Ascending aorta (tissue), 2 donors: ENCODE measurements at regions not wholly inside any gene's neighbourhood (a gene's known extent, or its start where the extent isn't known, plus 50 kb on each side); places are given as distances from the start of the nearest gene placed in this dataset.

Experiments
- DNase-seq, 2 donors: peaks; one replicate each; pipeline ENCODE4 v3.0.0-alpha.2; 2019; ENCODE audit warnings: low spot score in 2 of 2
- H3K27ac ChIP-seq, 2 donors: fragments of 200-600 bp; sonication (generic); one replicate each; pipeline ENCODE4 v1.5.1; 2016 to 2017; ENCODE audit warnings: mild to moderate bottlenecking in 1 of 2
- H3K27me3 ChIP-seq: fragments of 200-600 bp; sonication (generic); one replicate; pipeline ENCODE4 v1.5.1; 2017
- H3K36me3 ChIP-seq, 2 donors: fragments of 200-600 bp; sonication (generic); one replicate each; pipeline ENCODE4 v1.5.1; 2016
- H3K4me1 ChIP-seq, 2 donors: fragments of 200-600 bp; sonication (generic); one replicate each; pipeline ENCODE4 v1.5.1; 2016 to 2017; ENCODE audit warnings: mild to moderate bottlenecking in 1 of 2
- H3K4me3 ChIP-seq, 2 donors: fragments of 200-600 bp; sonication (generic); one replicate each; pipeline ENCODE4 v1.5.1; 2016 to 2017; ENCODE audit warnings: mild to moderate bottlenecking in 1 of 2
- H3K9me3 ChIP-seq, 2 donors: fragments of 200-600 bp; sonication (generic); one replicate each; pipeline ENCODE4 v1.5.1; 2016
- CTCF ChIP-seq, 3 experiments: fragments of 200-600 bp in 2 of 3; fragments of 450-650 bp in 1 of 3; sonication (generic) in 2 of 3; IDR thresholded peaks; one replicate each; pipeline ENCODE4 v1.5.1; 2016 to 2019; ENCODE audit warnings: antibody characterized with exemption in 3 of 3, mild to moderate bottlenecking in 1 of 3, moderate library complexity in 1 of 3
- intact Hi-C: fragments of 100-400 bp; cut with DNase I; formaldehyde crosslinking; loops from one replicate; pipeline ENCODE4 v1.15.1; 2023

GRCh38 chr10:10317151-10317550 lies 700.5 kb upstream of the CELF2 start:
- no peak for DNase-seq
- intact Hi-C loops = no loop called here
- H3K27me3 ChIP-seq = no peaks in the 10 kb centered on the region
- no peaks in the 10 kb centered on the region for H3K9me3 ChIP-seq
- no peak overlapping the region for H3K4me3 ChIP-seq
- H3K27ac ChIP-seq = no peak overlapping the region
- H3K36me3 ChIP-seq = no peaks in the 10 kb centered on the region
- H3K4me1 ChIP-seq = peaks cover 0 to 2% of the 10 kb centered on the region in 2 donors
- no peak for TF ChIP-seq CTCF (IDR thresholded peaks at IDR 0.05)

GRCh38 chr10:10318856-10319255 lies 698.8 kb upstream of the CELF2 start:
- Histone ChIP-seq H3K36me3 (no peaks in the 10 kb centered on the region), H3K4me3 (no peak overlapping the region), H3K27ac (no peak overlapping the region), H3K4me1 (peaks cover 0 to 2% of the 10 kb centered on the region in 2 donors), H3K9me3 (no peaks in the 10 kb centered on the region), H3K27me3 (no peaks in the 10 kb centered on the region)
- no peak for TF ChIP-seq CTCF (IDR thresholded peaks at IDR 0.05)
- no peak for DNase-seq
- intact Hi-C loops = no loop called here

- no peak overlapping the region for H3K27ac ChIP-seq
- intact Hi-C loops = no loop called here
- no peak for TF ChIP-seq CTCF (IDR thresholded peaks at IDR 0.05)
- H3K4me1 ChIP-seq = peaks cover 0 to 2% of the 10 kb centered on the region in 2 donors
- DNase-seq = no peak
- H3K27me3 ChIP-seq = no peaks in the 10 kb centered on the region
- no peaks in the 10 kb centered on the region for H3K9me3 ChIP-seq
- no peaks in the 10 kb centered on the region for H3K36me3 ChIP-seq
- no peak overlapping the region for H3K4me3 ChIP-seq
Observed at GRCh38 chr10:10320956-10321355, 696.7 kb upstream of the CELF2 start.

- H3K27ac ChIP-seq = no peak overlapping the region
- no peaks in the 10 kb centered on the region for H3K9me3 ChIP-seq
- no peak for DNase-seq
- no peaks in the 10 kb centered on the region for H3K36me3 ChIP-seq
- H3K27me3 ChIP-seq = no peaks in the 10 kb centered on the region
- no peak for TF ChIP-seq CTCF (IDR thresholded peaks at IDR 0.05)
- intact Hi-C loops = no loop called here
- H3K4me1 ChIP-seq = no peaks in the 10 kb centered on the region
- no peak overlapping the region for H3K4me3 ChIP-seq
Observed at GRCh38 chr10:10326116-10326515, 691.6 kb upstream of the CELF2 start.

GRCh38 chr10:10327934-10328333 lies 689.7 kb upstream of the CELF2 start:
- no peaks in the 10 kb centered on the region for H3K4me1 ChIP-seq
- DNase-seq = no peak
- no peaks in the 10 kb centered on the region for H3K36me3 ChIP-seq
- no peak for TF ChIP-seq CTCF (IDR thresholded peaks at IDR 0.05)
- no peak overlapping the region for H3K27ac ChIP-seq
- H3K27me3 ChIP-seq = no peaks in the 10 kb centered on the region
- H3K9me3 ChIP-seq = no peaks in the 10 kb centered on the region
- intact Hi-C loops = no loop called here
- H3K4me3 ChIP-seq = no peak overlapping the region

GRCh38 chr10:10330418-10330817 lies 687.3 kb upstream of the CELF2 start:
- intact Hi-C loops = no loop called here
- no peak overlapping the region for H3K4me3 ChIP-seq
- no peaks in the 10 kb centered on the region for H3K4me1 ChIP-seq
- DNase-seq = no peak
- H3K27me3 ChIP-seq = no peaks in the 10 kb centered on the region
- no peak overlapping the region for H3K27ac ChIP-seq
- TF ChIP-seq CTCF (IDR thresholded peaks at IDR 0.05) = no peak
- H3K9me3 ChIP-seq = no peaks in the 10 kb centered on the region
- H3K36me3 ChIP-seq = no peaks in the 10 kb centered on the region
